NCI-H1436 treated with DMSO at 0.1 percent for 48 hours (cell line): ENCODE measurements at regions not wholly inside any gene's neighbourhood (a gene's known extent, or its start where the extent isn't known, plus 50 kb on each side); places are given as distances from the start of the nearest gene placed in this dataset.
"Not testable (repeated sequence)": the region's sequence is repeated elsewhere in the genome, so short reads cannot be mapped to it uniquely, and the experiment has no call there.

Experiments used
- DNase-seq: peaks from one replicate; lab custom pipeline; 2025; lab: John Stamatoyannopoulos, UW

- DNase-seq, result no peak
Observed at GRCh38 chr4:160485071-160485687, 1382.3 kb downstream of the RAPGEF2 start.

- DNase-seq, result no peak
Observed at GRCh38 chr4:160492181-160492580, 1389.3 kb downstream of the RAPGEF2 start.

DNA sequence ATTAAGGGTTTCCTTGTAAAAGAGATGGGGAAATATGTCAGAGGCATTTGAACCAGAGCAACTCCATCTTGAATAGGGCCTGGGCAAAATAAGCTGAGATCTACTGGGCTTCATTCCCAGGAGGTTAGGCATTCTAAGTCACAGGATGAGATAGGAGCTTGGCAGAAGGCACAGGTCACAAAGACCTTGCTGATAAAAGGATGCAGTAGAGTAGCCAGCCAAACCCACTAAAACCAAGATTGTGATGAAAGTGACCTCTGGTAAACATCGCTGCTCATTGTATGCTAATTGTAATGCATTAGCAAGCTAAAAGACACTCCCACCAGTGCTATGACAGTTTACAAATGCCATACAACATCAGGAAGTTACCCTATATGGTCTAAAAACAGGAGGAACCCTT is 1390.3 kb downstream of the RAPGEF2 start:
- DNase-seq, result no peak

GRCh38 chr4:160495356-160495755 is 1392.5 kb downstream of the RAPGEF2 start:
- DNase-seq, result no peak

GRCh38 chr4:160498211-160498610 is 1395.3 kb downstream of the RAPGEF2 start:
- no peak for DNase-seq

GRCh38 chr4:160505724-160506123 is 1402.8 kb downstream of the RAPGEF2 start:
- no peak for DNase-seq

DNA sequence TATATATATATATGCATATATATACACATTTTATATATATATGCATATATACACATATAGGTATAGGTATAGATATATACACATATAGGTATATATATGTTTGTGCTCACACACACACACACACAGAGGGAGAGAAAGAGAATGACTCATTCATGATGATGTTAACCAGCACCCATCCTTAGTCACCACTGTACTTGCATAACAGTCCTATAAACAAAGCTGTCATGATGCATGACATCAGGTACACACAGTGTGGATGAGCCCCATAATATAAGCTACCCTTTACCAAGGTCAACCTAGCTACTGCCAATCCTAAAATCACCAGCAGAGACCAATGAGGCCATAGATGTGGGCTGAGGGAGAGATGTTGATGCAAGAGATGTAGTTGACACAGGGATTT is 1408.0 kb downstream of the RAPGEF2 start:
- DNase-seq, result no peak

- no peak for DNase-seq
Observed at GRCh38 chr4:160514126-160514525, 1411.2 kb downstream of the RAPGEF2 start.

- DNase-seq, result no peak
Observed at GRCh38 chr4:160523231-160523630, 1420.4 kb downstream of the RAPGEF2 start.

GRCh38 chr4:160537681-160538080 is 1434.8 kb downstream of the RAPGEF2 start:
- no peak for DNase-seq

DNA sequence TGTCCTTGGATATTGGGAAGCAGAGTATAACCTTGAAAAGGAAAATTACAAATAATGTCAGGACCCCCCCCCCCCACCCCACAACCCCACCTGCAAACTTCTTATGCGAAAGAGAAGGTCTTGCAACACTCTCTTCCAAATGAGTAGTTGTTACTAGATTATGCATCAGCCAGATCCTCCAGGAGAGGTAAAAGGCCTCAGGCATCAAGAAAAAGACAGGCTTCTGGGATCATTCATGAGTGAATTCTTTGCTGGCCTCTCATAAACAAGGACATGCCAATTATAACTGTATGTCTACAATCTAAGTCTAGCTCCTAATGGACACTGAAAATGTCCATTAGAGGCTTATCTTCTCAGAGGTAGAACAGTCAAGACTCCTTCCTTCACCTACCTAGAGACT is 1443.3 kb downstream of the RAPGEF2 start:
- DNase-seq, result no peak

DNA sequence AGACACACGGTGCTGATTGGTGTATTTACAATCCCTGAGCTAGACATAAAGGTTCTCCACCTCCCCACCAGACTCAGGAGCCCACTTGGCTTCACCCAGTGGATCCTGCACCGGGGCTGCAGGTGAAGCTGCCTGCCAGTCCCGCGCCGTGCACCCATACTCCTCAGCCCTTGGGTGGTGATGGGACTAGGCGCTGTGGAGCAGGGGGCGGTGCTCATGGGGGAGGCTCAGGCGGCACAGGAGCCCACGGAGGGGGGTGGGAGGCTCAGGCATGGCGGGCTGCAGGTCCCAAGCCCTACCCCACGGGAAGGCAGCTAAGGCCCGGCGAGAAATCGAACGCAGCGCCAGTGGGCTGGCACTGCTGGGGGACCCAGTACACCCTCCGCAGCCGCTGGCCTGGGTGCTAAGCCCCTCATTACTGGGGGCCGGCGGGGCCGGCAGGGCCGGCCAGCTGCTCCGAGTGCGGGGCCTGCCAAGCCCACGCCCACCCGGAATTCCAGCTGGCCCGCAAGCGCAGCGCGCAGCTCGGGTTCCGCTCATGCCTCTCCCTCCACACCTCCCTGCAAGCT is 1447.2 kb downstream of the RAPGEF2 start:
- DNase-seq, result not testable (repeated sequence)

- DNase-seq, result no peak
Observed at GRCh38 chr4:160562661-160563060, 1459.8 kb downstream of the RAPGEF2 start.

DNA sequence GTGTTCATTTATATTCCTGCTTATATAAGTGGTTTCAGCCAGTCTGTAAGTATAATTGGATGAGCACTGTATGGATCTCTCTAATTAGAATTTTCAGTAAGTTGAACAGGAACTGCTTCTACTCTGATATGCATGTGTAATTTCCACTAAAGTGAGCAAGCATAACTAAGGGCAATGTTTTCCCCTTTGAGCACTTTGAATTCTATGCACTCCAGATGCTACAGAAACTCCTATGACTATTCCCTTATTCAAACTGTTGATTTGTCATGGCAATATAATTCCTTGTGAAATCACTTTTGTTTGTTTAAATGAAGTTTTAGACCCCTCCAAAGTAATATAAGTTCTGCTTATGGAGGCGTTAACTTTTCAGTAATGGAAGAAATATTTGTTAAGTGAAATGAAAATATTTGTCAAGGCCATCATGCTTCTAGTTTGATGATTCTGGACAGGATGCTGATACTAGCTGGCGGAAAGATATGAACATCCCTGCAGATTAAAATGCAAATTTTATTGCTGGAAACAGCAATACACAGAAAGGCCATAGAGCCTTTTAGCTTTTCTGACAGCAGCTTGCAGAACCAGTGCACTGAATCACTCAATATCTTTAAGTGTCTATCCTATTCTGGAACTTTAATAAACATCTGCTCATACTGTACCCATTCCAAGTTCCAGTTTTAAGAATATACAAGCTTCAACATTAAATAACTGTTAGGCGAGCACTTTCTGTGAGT is 1460.8 kb downstream of the RAPGEF2 start:
- no peak for DNase-seq

DNA sequence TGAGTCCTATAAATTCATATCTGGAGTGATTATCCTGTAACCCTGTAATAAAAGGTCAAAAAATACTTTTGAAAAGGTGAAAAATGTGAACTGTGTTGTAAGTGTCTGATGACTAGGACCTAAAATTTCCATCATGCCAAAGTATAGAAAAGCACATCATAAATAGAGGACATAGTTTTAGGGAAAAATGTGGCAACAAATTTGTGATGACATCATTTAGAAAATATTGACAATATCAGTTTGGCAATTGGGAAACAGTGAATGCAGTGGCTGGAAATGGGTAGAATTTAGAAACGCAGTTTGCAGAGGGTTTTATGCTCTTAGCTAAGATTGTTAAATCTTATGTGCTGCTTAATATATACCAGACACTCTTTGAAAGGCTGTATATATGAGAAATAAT is 1464.8 kb downstream of the RAPGEF2 start:
- no peak for DNase-seq

DNA sequence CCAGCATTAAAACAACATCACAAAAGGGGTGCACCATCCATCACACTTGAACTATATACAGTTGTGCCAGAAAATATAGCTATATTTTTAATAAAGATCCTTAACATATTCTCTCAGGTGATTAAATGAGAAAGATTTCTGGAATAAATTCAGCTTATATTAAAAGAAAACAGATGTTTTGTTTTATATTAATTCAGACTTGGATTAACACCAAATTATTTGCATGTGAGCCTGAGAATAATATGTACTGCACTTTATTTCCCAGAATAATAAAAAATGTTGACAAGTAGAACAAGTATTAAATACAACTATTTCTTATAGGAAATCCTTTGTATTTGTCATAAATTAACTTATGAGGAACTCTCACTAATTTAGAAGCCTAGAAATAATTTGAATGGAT is 1467.4 kb downstream of the RAPGEF2 start:
- DNase-seq, result no peak

DNA sequence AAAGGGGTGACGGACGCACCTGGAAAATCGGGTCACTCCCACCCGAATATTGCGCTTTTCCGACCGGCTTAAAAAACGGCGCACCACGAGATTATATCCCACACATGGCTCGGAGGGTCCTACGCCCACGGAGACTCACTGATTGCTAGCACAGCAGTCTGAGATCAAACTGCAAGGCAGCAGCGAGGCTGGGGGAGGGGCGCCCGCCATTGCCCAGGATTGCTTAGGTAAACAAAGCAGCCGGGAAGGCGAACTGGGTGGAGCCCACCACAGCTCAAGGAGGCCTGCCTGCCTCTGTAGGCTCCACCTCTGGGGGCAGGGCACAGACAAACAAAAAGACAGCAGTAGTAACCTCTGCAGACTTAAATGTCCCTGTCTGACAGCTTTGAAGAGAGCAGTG is 1471.4 kb downstream of the RAPGEF2 start:
- not testable (repeated sequence) for DNase-seq

GRCh38 chr4:160580581-160580980 is 1477.7 kb downstream of the RAPGEF2 start:
- no peak for DNase-seq

- DNase-seq, result no peak
Observed at GRCh38 chr4:160592258-160592657, 1489.4 kb downstream of the RAPGEF2 start.

DNA sequence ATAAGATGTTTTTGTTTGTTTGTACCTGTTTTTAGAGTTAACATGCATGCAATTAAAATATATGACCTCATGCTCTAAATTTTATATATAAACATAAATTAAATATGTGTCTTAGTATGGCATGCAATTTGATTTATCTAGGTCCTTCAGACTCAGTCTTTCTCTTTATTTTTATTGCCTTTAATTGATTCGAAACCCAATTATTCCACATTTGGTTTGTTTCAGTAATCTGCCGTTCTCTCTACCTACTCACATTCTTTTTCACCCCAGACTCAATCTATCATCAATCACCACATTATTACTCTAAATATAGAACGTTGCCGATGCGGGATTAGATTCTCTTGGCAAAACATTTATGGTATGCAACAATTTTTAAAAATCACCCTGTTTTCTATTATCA is 1492.8 kb downstream of the RAPGEF2 start:
- no peak for DNase-seq

DNA sequence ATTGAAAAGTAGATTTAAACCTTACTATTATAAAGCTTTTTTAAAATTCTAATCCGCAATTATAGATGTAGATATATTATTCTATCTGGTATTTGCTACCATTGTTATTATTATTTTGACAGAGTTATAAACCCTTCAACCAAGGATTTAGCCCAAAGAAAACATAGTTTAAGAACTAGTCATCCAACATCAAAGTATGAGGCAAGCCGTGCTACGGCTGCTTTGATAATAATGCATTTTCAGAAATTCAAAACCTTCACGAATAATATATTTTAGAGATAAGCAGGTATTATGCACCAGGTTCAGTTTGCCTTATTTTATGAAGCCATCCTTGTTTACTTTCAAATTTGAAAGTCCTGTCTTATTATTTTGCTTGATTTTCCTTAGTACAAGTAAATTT is 1501.7 kb downstream of the RAPGEF2 start:
- no peak for DNase-seq

- DNase-seq, result no peak
Observed at GRCh38 chr4:160611181-160611580, 1508.3 kb downstream of the RAPGEF2 start.

DNA sequence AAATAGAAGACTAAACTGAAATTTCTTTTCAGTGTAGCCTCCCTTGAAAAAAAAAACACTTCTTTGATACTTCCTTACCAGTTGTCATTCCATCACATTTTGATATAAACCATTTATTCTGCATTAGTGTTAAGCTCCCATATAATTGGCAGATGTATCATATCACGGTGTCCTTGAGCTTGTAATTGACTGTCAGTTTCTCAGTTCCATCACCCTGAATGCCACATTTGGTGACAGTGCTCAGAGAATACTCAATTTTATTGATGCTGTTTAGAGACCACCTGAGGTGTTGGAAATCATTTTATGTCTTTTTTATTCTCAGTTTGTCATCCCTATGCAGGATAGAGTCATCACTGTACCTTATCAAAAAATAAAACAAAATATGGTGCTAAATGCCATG is 1528.2 kb downstream of the RAPGEF2 start:
- DNase-seq, result no peak

DNA sequence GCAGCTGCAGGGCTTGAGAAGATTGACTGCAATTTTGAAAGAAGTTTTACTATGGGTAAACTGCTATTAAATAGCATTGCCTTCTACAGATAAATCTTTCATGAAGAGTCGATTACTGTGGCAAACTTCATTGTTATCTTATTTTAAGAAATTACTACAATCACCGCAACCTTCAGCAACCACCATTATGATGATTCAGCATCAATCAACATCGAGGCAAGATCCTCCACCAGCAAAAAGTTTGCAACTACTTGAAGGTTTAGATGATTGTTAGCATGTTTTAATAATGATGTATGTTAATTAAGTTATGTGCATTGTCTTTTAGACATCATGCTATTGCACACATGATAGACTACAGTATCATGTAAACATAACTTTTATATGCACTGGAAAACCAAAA is 1511.0 kb downstream of the FSTL5 start:
- DNase-seq, result no peak
